B cell (primary cell): ENCODE measurements at regions not wholly inside any gene's neighbourhood (a gene's known extent, or its start where the extent isn't known, plus 50 kb on each side); places are given as distances from the start of the nearest gene placed in this dataset.

ENCODE experiments used
- EZH2 ChIP-seq: IDR thresholded peaks from 2 replicates; pipeline ENCODE4 v1.6.1; 2012; ENCODE audit warnings: borderline replicate concordance, low read depth, mild to moderate bottlenecking, moderate library complexity, low read length; ENCODE audit not compliant: insufficient read depth, poor library complexity, severe bottlenecking
- TF ChIP-seq, protein P1 (sequence below): fragments of 200-600 bp; IDR thresholded peaks from one replicate; pipeline ENCODE4 v1.8.0; 2022; ENCODE audit warnings: antibody characterized with exemption, mild to moderate bottlenecking

DNA sequence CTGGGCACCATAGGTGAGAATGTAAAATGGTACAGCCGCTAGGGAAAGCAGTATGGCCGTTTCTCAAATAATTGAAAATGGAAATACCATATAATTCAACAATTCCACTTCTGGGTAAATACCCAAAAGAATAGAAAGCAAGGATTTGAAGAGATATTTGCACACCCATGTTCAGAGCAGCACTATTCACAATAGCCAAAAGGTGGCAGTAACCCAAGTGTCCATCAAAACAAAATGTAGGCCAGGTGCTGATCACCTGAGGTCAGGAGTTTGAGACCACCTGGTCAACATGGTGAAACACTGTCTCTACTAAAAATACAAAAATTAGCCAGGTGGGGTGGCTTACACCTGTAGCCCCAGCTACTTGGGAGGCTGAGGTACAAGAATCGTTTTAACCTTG, 62.1 kb downstream of the OLIG1 start:
- TF ChIP-seq, protein P1, sequence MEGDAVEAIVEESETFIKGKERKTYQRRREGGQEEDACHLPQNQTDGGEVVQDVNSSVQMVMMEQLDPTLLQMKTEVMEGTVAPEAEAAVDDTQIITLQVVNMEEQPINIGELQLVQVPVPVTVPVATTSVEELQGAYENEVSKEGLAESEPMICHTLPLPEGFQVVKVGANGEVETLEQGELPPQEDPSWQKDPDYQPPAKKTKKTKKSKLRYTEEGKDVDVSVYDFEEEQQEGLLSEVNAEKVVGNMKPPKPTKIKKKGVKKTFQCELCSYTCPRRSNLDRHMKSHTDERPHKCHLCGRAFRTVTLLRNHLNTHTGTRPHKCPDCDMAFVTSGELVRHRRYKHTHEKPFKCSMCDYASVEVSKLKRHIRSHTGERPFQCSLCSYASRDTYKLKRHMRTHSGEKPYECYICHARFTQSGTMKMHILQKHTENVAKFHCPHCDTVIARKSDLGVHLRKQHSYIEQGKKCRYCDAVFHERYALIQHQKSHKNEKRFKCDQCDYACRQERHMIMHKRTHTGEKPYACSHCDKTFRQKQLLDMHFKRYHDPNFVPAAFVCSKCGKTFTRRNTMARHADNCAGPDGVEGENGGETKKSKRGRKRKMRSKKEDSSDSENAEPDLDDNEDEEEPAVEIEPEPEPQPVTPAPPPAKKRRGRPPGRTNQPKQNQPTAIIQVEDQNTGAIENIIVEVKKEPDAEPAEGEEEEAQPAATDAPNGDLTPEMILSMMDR, result no peak
- no peak for TF ChIP-seq EZH2
